Transverse colon (tissue), 4 donors: ENCODE measurements at regions not wholly inside any gene's neighbourhood (a gene's known extent, or its start where the extent isn't known, plus 50 kb on each side); places are given as distances from the start of the nearest gene placed in this dataset.
"Not testable (repeated sequence)": the region's sequence is repeated elsewhere in the genome, so short reads cannot be mapped to it uniquely, and the experiment has no call there.

Source experiments
- EP300 ChIP-seq: sonication (generic); formaldehyde crosslinking; IDR thresholded peaks from one replicate; pipeline ENCODE4 v1.6.1; 2017; ENCODE audit warnings: antibody characterized with exemption, low read depth
- POLR2A ChIP-seq: fragments of 450-650 bp; IDR thresholded peaks from one replicate; pipeline ENCODE4 v1.6.1; 2016; ENCODE audit warnings: antibody characterized with exemption, mild to moderate bottlenecking, moderate library complexity
- POLR2AphosphoS5 ChIP-seq, 3 donors: sonication (generic); formaldehyde crosslinking; IDR thresholded peaks; one replicate each; pipeline ENCODE4 v1.6.1; 2016; ENCODE audit warnings: antibody characterized with exemption in 3 of 3
- TF ChIP-seq, protein P1 (sequence below), 5 experiments: fragments of 200-600 bp in 3 of 5; fragments of 450-650 bp in 2 of 5; sonication (generic) in 3 of 5; IDR thresholded peaks; 1 replicate in 2 of 5; 2 replicates in 3 of 5; pipeline ENCODE4 v1.5.1; 2016 to 2017; ENCODE audit warnings: antibody characterized with exemption in 5 of 5, inconsistent platforms in 3 of 5, mild to moderate bottlenecking in 2 of 5, moderate library complexity in 1 of 5

DNA sequence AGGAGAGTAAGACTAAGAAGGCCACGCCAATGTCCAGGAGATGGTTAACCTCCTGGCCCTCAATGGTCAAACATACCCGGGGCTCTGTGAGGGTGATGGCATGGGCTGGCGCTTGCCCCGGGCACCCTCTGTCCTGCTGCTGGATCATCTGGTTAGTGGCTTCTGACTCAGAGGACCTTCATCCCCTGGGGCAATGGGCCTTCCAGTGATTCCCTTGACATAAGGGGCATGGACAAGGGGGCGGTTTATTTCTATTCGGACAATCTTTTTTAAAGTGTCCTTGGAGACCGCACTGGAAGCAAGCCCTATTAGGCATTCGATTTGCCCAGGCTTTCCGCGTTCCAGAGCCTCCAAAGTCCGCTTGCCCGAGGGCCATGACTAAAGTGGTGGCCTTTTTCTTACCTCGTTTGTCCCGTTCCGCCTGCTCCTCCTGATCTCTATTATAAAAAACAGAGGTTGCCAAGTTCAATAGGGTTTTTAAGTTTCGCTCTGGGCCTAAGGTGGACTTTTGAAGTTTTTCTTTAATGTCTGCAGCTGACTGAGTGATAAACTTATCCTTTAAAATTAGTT is 93.4 kb upstream of the RHOBTB1 start:
- TF ChIP-seq, protein P1, sequence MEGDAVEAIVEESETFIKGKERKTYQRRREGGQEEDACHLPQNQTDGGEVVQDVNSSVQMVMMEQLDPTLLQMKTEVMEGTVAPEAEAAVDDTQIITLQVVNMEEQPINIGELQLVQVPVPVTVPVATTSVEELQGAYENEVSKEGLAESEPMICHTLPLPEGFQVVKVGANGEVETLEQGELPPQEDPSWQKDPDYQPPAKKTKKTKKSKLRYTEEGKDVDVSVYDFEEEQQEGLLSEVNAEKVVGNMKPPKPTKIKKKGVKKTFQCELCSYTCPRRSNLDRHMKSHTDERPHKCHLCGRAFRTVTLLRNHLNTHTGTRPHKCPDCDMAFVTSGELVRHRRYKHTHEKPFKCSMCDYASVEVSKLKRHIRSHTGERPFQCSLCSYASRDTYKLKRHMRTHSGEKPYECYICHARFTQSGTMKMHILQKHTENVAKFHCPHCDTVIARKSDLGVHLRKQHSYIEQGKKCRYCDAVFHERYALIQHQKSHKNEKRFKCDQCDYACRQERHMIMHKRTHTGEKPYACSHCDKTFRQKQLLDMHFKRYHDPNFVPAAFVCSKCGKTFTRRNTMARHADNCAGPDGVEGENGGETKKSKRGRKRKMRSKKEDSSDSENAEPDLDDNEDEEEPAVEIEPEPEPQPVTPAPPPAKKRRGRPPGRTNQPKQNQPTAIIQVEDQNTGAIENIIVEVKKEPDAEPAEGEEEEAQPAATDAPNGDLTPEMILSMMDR (IDR thresholded peaks at IDR 0.05): not testable (repeated sequence)
- not testable (repeated sequence) for TF ChIP-seq POLR2AphosphoS5 (IDR thresholded peaks at IDR 0.05); POLR2A; EP300
